ENCODE measurements at regions not wholly inside any gene's neighbourhood (a gene's known extent, or its start where the extent isn't known, plus 50 kb on each side); places are given as distances from the start of the nearest gene placed in this dataset.

- no peak for DNase-seq (ENCODE audit: low read depth, low spot score)
Measured at GRCh38 chr4:71275004-71275403, 63.8 kb upstream of the SLC4A4 start.

GRCh38 chr4:71275570-71275969 is 63.2 kb upstream of the SLC4A4 start:
- DNase-seq (ENCODE audit: low read depth, low spot score): no peak

DNA sequence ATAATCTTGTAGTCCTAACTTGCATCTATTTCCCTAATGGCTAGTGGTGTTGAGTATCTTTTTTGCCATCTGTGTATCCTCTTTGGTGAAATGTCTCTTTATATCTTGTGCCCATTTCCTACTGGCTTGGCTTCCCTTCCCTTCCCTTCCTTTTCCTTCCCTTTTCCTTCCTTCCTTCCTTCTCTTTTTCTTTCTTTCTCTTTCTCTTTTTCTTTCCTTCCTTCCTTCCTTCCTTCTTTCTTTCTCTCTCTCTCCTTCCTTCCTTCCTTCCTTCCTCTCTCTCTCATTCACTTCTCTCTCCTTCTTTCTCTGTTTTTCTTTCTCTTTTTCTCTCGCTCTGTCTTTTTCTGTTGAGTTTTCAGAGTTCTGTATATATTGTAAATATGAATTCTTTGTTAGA is 61.5 kb upstream of the SLC4A4 start:
- no peak for DNase-seq (ENCODE audit: low read depth, low spot score)

DNA sequence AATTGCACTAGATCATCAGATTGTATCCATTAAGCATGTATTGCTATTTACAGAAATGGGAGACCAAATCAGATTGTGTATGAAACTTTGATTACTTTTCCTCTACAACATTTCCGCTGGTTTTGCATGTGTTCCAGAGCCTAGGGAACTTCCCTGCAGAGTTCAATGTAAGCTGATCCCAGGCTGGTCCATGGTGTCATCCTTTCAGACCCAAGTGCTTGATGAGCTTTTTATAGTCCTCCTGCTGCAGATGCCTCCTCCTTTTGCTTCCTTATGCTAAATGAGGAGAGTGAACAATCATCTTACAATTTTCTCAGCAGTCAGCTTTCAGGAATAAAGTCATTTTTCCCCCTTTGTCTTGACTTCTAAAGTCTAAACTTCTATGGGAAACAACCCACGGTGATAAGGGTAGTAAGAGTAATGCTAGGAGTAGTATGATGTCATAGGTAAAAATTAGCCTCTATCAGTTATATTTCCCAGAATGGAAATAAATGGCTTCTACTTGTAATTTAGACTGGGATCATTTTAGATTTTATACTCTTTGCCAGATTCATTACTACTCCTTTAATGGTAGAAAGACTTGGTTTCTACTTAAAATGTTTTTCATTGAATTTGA is 55.1 kb upstream of the SLC4A4 start:
- DNase-seq (ENCODE audit: low read depth, low spot score): no peak

DNA sequence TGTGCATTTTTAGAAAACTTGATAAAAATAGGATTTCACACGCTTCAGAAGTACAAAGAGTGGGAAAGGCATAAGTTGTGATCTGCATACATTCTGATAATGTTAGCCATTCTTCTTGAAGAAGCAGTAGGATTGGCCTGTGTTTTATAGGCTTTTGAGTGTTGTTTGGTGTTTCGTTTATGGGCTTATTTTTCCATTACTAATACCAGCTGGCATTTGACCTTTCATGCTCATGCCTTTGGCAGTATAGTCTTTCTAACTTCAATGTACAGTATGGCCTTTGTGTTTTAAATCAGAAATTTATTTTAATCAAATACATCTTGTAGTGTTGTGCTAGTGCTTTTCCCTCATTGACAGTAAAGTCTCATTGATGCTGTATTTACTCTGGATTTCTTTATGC is 51.5 kb upstream of the SLC4A4 start:
- no peak for DNase-seq (ENCODE audit: low read depth, low spot score)

- DNase-seq (ENCODE audit: low read depth, low spot score): no peak
Measured at GRCh38 chr4:71288875-71289274, 49.9 kb upstream of the SLC4A4 start.

All from iPS DF 19.7 (cell line).